ENCODE measurements at regions not wholly inside any gene's neighbourhood (a gene's known extent, or its start where the extent isn't known, plus 50 kb on each side); places are given as distances from the start of the nearest gene placed in this dataset.

GRCh38 chr12:5262450-5262849 is 169.5 kb upstream of the NTF3 start:
- TF ChIP-seq CTCF (conservative IDR thresholded peaks at IDR 0.05; ENCODE audit: low read depth in 2 of 2) (no peak), POLR2AphosphoS5 (IDR thresholded peaks at IDR 0.05; ENCODE audit: low read depth) (no peak), EZH2phosphoT487 (IDR thresholded peaks at IDR 0.05; ENCODE audit: unreplicated experiment) (no peak), REST (IDR thresholded peaks at IDR 0.05; ENCODE audit: unreplicated experiment) (no peak), EZH2 (IDR thresholded peaks at IDR 0.05; ENCODE audit: low read depth, unreplicated experiment) (no peak)
